AG20443 (cell line): ENCODE measurements at regions not wholly inside any gene's neighbourhood (a gene's known extent, or its start where the extent isn't known, plus 50 kb on each side); places are given as distances from the start of the nearest gene placed in this dataset.

Source experiments
- DNase-seq: peaks from one replicate; pipeline ENCODE4 v3.0.0; 2012; ENCODE audit warnings: low spot score, mixed read lengths

DNA sequence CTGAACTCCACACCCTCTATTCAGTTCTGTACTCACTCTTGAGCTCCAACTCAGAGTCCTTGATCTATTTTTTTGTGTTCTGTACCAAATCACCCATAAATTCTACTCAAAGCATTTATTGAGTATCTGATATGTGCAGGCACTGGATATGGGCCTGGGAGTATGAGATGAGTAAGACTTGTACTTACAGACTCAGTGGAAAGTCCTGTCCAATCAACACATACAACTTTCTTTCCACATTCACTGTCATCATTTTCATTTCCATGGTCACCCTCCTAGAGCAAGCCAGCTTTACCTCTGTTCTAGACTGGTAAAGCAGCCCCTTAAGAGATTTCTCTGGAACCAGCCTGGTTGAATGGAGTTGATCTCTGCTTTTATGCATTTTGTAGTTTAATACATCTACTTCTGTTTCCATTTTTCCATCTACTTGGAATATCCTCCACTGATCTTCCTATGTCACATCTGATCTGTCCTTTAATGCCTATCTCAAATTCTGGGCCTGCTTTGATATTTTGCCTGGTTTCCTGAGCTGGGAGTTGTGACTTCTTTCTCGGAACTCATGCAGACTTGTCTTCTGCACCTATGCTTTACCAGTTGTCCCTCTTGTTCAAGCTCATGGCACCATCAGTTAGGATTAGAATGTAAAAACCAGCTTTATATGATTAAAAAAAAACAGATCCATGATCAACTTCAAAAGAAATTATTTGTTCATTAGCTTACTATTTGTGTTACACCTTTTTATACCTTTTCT, 96.9 kb upstream of the GLS start:
- no peak for DNase-seq

DNA sequence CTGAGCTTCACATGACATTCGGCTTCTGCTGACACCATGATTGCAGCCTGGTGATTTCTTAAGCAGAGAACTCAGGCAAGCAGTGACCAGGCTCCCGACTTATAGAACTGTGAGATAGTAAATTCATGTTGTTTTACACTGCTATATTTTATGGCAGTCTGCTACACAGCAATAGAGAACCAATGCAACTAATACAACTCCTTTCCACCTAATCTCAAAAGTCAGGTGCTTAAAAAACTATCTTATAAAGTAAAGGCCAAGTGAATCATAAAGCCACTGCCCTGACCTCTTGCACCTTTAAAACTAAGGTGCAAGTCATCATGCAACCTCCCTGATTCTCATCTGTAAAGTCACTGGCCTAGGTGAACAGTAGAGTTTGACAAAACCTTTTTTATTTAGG, 95.3 kb upstream of the GLS start:
- DNase-seq = no peak

DNA sequence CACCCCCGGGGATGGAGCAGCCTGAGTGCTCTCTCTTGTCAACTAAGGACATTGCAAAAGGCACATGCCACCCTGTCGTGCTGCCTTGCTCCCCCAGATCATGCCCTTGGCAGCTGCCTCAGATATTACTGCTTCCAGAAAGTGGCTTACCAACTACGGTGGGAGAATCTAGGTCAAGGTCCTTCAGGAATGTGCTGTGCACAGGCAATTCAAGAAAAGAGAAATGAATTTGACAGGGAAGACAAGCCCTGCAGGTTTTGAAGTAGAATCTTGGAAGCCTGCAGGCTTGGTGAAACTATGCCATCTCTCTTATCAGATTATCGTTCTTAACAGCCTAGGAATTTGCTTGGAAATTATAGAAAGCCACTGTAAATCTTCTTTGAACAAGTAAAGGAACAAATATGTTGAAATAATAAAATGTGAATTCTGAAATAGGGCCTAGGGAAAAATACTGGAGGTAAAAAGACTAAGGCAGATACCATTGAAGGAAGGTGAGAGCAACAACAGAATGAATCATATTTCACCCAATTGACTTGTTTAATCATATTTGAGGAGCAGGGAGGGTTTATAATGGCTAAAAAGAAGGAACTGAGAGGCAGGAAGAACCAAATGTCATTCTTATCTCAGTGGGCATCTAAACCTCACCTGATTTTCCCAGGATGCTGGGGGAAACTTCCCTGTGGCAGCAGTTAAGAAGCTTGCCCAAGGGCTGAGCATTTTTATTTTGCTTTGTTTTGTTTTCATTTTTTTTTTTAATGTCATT, 94.0 kb upstream of the GLS start:
- no peak for DNase-seq

DNA sequence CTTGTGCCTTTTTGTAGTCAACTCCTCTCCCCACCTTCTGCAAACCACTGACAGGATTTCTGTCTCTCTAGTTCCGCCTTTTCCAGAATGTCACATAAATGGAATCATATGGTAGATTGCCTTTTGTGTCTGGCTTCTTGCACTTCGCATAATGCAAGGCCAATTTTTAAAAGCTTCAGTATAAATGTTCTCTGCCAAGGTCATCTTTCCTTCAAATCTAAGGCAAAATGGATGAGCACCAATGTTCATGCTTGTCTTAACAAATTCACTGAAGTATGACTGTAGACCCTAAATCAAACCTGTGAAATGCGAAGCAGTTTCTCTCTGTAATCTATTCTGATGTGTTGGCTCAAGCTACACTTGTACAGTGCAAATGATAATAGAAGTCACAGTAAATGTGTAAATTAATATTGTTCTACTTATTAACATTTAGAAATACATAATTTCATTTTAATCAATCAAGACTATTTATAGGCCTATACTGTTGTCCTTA, 92.8 kb upstream of the GLS start:
- DNase-seq = no peak

DNA sequence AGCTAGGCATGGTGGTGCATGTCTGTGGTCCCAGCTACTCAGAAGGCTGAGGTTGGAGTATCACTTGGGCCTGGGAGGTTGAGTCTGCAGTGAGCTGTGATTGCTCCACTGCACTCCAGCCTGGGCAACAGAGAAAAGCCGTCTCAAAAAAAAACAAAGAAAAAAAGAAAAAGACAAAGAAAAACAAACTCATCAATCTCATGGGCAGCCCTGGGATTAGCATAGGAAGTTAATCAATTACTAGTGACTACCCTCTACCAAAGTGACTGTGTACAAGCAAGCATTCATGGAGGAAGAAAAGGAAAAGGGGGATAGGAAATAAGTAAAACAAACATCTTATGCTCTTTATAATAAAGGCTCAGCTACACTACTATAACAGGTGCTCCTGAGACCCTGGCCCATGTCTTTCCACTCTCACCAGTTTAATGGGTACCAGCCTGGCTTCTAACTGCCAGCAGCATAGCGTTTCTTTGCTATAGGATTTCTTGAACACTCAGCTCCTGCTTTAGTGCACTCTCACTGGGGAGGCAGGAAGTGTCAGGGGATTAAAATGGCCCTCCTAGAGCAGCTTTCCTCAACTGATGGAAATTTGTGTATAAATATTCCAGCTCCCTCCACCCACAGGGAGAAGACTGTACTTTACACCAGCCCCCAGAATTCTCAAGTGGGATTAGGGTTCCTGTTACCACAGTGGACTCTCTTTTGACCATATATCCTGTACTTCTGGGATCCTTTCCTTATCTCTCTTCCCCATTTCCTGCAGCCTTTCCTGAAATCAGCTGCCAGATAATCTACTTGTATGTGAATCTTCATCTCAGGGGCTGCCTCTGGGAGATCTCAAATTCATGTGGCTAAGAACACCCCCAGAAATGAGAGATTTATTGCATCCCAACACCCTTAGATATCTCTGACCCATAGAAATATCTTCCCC, 91.3 kb upstream of the GLS start:
- no peak for DNase-seq

DNA sequence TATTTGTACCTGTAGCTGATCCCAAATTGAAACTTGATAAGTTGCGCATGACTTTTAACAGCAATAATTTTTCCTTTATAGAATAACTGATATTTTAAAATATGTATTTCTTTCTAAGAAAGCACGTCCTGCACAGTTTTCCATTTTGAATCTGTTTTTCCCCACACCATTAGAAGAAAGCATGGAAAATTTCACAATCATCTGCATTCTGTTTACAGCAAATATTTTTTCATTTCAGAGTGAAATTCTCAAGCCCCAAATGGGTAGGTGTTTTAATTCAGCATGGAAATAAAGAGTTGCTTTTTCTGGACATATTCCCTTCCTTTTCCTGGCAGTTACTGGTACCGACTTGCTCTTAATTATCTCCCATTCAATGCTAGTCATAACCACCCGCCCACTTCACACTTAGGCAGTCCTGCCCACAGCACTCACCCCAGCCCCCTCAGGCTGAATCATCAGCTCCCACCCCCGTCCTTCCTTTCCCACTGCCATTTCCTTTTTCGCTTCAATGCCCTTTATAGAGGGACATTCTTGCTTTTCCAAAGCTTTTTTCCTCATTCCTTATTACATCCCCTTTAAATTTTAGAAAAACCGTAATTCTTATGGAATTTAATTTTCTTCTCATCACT, 89.2 kb upstream of the GLS start:
- DNase-seq = peak; percentile 75

DNA sequence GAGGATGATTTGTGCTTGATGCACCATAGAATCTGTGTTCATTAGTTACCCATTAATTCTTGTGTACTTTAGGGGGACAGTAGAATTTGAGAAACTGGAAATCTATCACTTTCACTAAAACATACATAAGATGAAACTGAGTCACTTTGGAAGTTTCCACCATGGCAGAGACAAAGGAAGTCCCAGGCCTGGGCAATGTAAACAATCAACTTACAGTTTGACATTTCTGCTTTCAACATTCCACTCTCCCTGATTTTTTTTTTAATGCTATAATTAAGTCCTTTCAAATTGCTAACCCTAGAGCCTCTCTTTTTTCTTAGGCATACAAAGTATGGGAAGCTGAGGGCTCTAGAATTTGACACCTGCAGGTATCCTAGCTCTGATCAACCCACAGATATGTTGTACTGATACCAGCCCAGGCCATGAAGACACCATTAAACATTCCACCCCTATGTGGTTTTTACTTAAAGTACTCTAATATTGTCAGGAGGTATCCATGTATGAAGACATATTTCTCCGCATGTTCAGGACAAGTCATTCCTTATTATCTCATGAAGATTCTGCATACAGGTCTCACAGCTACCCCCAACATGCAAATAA, 88.5 kb upstream of the GLS start:
- no peak for DNase-seq

DNA sequence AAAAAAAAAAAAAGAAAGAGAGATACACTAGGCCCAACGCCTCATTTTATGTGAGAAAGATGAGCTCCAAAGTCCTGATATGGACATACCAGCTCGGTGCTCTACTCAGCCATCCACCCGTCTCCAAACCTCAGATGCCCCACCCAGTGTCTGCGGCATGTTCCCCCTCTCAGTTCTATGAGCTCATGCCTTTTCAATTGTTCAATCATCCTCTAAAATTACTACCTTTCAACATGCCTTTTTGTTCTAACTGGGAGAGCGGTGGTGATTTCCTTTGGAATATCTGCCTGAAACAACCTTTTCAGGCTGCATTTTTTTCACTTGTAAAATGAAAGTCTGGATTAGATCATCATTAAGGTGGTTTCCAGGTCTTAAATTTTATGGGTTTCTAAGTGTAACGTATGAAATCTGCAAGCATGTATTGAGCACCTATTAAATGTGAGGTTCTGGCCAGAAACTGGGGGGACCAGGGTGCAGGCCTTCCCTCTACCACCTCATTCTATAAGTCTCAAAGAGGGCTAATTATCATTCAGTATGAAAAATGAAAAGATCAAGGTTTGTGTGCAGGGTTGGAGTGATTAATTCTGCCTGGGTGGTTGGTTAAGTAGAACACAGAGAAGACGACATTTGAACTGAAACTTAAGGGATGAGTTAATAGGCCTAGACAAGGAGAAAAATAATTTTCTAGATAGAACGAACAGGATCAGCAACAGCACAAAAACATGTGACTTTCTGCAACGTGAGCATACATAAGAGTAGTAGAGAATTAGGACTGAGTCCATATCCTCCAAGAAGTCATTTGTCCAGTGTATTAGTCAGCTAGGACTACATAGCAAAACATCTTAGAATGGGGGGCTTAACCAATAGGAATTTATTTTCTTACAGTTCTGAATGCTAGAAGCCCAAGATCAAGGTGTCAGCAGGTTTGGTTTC, 87.4 kb upstream of the GLS start:
- peak; percentile 38 for DNase-seq

DNA sequence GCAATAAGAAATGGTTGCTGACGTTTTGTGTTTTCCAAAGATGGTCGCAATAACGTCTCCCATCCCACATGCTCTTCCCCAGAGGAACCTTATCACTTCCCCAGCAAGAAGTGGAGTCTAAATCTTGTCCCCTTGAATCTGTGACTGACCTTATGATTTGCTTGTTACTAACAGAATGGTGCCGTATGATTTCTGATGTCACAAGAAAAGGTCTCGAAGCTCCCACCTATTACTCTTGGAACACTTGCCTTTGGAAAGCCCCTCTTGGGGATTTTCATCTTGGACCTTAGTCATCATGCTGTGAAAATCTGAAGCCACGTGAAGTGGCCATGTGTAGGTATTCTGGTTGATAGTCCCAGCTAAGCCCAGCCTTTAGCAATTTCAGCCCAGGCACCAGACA, 86.2 kb upstream of the GLS start:
- no peak for DNase-seq

DNA sequence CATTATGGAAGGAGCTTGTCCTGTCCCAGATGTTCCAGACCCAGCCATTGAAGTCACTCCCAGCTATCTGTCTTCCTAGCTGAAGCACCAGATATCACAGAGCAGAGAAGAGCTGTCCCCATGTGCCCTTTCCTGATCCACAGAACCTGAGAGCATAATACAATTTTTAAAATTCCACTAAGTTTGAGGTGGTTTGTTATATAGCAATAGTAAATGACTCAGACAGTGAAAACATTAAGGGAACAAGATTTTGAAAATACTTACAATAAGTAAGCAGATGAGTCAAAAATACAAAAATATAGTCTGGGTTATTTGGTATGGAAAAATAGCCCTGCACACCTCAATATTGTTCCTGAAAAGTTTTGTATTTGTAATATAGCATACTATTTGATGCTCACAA, 85.8 kb upstream of the GLS start:
- DNase-seq = no peak

DNA sequence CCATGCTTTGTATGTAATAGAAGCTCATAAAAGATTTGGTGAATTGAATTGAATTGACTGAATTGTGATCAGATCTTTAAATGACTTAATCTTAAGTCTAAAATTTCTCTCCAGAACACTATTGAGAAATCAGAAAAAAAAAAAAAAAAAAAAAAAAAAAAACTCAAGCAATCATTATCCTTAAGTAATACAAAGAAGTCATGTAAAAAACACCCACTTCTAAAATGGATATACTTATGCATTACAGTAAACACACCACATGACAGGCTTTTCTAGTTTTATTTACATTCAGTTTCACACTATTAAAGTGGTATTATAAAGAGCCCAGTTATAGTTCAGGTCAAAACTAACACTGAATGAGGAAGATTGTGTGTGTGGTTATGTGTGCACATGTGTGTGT, 84.9 kb upstream of the GLS start:
- DNase-seq = no peak

DNA sequence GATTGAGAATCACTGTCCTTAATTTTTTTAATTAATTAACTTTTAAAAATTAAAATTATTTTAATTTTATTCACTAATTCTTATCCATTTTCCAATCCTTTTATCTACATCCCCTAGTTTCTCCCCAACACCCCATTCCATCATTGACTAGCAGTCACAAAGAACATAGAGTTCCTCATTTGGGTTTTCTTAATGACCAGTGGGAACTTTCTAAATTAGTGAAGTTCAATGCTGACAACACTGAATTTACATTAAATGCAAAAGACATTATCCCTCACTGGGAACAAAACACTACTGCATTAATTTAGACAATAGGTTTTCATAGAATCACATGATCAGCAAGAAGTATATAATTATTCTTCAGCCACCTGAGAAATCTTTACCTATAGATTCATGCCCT, 80.6 kb upstream of the GLS start:
- no peak for DNase-seq

DNA sequence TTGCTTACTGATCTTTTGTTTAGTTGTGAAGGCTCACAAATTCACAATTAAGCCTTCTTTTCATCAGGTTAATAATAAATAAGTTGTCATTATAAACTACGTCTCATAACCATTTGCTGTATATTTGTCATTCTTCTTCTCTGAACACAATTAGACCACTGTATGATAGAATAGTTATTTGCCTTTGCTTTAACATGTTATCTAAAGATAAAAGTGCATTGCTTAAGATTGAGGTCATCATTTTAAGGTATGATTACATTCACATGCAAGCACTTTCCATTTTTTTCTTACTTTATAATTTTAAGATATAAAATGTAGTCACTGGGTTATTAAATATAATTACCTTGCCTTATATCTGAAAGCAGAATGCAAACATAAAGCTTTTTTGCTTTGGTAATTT, 80.1 kb upstream of the GLS start:
- no peak for DNase-seq

DNA sequence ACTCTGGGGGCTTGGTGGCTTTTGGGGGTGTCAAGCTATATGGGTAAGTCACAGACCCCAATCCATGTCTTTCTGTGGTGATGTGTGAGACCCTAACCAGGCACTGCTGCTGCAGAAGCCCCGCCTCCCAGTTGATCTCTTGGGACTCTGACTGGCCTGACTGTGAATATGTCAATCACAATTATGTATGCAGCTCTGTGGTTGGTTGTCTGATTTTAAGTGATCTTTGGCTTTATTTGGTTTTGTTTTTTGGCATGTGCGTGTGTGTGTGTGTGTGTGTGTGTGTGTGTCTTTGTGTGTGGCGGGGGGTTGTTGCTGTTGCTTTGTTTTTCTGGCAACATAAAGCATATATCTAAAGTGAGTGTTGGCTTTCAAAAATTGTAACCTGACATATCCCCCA, 78.5 kb upstream of the GLS start:
- no peak for DNase-seq

DNA sequence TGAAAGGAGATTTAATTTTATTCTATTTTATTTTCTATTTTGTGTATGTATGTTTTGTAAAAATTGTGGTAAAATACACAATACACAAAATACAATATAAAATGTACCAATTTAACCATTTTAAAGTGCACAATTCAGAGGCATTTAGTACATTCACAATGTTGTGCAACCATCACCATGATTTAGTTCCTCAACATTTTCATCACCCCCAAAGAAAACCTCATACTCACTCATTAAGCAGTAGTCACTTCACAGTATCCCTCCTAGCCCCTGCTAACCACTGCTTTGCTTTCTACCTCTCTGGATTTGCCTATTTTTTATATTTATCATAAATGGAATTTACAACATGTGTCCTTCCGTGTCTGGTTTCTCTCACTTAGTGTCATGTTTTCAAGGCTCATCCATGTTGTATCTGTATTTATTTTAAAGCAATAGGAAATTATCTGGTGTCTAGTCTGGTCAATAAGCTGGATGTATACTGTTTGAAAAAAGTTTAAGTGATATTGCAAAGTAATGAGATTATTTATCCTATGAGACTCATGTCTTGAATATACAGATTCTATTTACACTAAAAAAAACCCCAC, 77.9 kb upstream of the GLS start:
- no peak for DNase-seq

DNA sequence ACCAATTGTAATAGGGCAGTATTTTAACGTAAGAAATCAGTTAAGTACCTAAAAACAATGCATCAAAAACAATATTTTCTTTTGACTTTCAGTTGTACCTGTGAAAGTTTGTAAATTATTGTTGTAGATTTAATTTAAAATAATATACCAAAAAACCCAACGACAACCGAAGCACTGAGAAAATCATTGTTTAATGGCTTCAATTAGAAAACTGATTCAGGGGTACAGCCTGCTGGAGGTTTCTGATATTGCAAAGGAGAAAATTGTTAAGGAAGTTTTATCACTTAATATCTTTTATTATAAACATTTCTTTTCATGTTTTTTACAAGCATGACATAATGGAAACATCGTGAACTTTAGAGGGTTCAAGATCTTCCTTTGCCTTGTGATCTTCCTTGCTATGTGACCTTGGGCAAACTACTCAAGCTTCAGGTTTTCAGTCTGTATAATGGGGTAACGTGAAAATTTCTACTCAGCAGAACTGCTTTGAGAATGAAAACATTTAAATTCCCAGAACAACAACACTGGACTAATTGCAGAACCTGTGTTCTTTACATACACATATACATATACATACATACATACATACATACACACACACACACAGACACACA, 76.3 kb upstream of the GLS start:
- DNase-seq = peak; percentile 31

DNA sequence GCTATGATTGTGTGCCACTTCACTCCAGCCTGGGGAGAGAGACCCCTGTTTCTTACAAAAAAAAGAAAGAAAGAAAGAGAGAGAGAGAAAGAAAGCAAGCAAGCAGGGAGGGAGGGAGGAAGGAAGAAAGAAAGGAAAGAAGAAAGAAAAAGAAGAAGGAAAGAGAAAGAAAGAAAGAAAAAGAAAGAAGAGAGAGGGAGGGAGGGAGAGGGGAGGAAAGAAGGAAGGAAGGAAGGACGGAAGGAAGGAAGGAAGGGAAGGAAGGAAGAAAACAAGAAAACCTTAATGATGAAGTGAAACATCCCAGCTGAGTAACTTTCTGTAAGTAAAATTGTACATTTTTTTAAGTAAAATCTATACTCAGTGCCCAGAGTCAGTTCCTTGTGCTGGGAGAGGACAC, 75.5 kb upstream of the GLS start:
- DNase-seq = no peak

DNA sequence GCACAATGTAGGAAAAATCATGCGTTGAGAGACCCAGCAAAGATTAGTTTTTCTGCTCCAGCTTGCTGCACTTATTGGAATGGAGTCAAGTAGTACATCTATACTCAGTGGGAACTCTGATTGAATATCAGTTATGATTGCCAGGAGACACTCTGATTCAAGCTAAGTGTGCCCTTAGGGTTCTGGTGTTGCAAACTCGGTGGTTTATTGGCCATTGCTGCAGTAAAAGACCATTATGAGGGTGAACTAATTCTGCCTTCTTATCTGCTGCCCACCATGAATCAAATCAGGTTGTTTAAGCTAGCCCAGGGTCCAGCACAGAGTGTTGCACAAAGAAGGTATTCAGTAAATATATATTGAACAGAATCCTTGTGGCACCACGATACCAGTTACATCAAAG, 74.8 kb upstream of the GLS start:
- no peak for DNase-seq

DNA sequence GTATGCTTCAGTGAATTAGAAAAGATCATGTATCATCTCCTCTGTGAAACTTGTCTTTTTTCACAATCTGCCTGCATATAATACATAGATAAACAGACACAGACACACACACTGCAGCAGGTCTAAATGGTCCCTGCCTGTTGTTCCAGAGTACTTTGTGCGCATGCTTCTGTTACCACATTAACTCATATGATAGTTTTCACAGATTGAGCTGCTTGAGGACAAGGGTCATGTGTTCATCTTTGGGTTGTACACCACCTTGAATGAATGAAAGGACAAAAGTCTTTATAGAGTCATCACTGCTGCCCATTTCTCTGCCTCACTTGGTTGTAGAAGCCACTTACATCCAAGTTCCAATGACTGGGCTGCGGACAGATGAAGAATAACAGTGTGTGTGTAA, 72.7 kb upstream of the GLS start:
- DNase-seq = no peak
